HFFc6 (cell line): ENCODE measurements at regions not wholly inside any gene's neighbourhood (a gene's known extent, or its start where the extent isn't known, plus 50 kb on each side); places are given as distances from the start of the nearest gene placed in this dataset.

Experiments
- DNase-seq: peaks from one replicate; pipeline ENCODE4 v3.0.0-alpha.2; 2018
- H3K27ac Mint-ChIP-seq: 2 replicates; pipeline ENCODE4 v1.8.0; 2020; ENCODE audit warnings: mild to moderate bottlenecking, mixed read lengths
- H3K27me3 Mint-ChIP-seq: 2 replicates; pipeline ENCODE4 v1.8.0; 2021; ENCODE audit warnings: mild to moderate bottlenecking, moderate library complexity, mixed read lengths; ENCODE audit not compliant: insufficient read depth
- H3K36me3 Mint-ChIP-seq: 2 replicates; pipeline ENCODE4 v1.8.0; 2021; ENCODE audit warnings: low read depth, mixed read lengths
- H3K4me1 Mint-ChIP-seq: 2 replicates; pipeline ENCODE4 v1.8.0; 2020; ENCODE audit warnings: low read depth, mixed read lengths
- H3K4me3 Mint-ChIP-seq: 2 replicates; pipeline ENCODE4 v1.8.0; 2020; ENCODE audit warnings: mild to moderate bottlenecking, moderate library complexity, mixed read lengths
- H3K9me3 Mint-ChIP-seq: 2 replicates; pipeline ENCODE4 v1.8.0; 2020; ENCODE audit warnings: mild to moderate bottlenecking, mixed read lengths
- TF ChIP-seq, protein P1 (sequence below): fragments of 200-600 bp; sonication (generic); IDR thresholded peaks from 2 replicates; pipeline ENCODE4 v1.5.0; 2021; ENCODE audit warnings: antibody characterized with exemption, mild to moderate bottlenecking

DNA sequence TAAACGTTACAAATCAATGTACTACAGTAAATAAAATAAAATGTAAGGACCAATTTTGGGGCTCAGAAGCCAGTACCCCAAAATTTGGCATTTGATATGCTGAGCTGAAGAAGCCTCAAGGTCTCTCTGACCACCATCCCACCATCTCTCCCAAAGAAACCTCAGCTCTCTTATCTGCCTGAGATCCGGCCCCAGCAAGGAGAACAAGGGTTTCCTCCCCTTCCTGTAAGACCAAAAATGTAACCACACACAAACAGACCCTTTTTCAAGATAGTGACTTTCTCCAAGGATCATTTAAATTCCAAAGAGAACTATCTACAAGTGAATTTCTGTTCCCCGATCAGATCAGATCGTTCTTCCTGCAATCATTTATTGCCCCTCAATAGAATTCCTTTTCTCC lies 68.1 kb upstream of the SLC45A1 start:
- no peaks in the 10 kb centered on the region for H3K36me3 Mint-ChIP-seq
- no peak for DNase-seq
- H3K27ac Mint-ChIP-seq = no peak overlapping the region
- H3K27me3 Mint-ChIP-seq = peaks cover 3% of the 10 kb centered on the region
- no peak overlapping the region for H3K4me3 Mint-ChIP-seq
- H3K4me1 Mint-ChIP-seq = no peaks in the 10 kb centered on the region
- TF ChIP-seq, protein P1, sequence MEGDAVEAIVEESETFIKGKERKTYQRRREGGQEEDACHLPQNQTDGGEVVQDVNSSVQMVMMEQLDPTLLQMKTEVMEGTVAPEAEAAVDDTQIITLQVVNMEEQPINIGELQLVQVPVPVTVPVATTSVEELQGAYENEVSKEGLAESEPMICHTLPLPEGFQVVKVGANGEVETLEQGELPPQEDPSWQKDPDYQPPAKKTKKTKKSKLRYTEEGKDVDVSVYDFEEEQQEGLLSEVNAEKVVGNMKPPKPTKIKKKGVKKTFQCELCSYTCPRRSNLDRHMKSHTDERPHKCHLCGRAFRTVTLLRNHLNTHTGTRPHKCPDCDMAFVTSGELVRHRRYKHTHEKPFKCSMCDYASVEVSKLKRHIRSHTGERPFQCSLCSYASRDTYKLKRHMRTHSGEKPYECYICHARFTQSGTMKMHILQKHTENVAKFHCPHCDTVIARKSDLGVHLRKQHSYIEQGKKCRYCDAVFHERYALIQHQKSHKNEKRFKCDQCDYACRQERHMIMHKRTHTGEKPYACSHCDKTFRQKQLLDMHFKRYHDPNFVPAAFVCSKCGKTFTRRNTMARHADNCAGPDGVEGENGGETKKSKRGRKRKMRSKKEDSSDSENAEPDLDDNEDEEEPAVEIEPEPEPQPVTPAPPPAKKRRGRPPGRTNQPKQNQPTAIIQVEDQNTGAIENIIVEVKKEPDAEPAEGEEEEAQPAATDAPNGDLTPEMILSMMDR = no peak
- H3K9me3 Mint-ChIP-seq = no peaks in the 10 kb centered on the region

DNA sequence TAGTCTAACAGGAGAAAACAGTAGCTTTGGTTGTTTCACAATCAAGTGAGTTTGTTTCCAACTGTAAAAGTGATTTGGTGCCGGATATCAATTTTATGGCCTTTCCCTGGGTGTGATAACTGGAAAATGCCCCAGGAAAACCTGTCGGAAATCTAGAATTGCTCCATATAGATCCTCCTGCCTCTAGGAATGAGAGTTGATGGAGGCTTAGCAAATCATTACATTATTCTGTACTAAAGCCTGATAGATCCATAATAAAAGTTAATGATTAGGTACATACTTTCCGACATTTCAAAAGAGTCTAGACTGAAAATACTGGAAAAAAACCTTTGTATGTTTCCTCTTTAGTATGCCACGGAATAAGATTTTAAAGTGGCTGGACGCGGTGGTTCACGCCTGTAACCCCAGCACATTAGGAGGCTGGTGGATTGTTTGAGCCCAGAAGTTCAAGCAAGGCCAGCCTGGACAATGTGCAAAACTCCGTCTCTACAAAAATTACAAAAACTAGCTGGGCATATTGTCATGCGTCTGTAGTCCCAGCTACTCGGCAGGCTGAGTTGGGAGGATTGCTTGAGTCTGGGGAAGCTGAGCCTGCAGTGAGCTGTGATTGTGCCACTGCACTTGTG lies 70.0 kb upstream of the SLC45A1 start:
- no peak overlapping the region for H3K27ac Mint-ChIP-seq
- H3K4me3 Mint-ChIP-seq = no peak overlapping the region
- H3K4me1 Mint-ChIP-seq = no peaks in the 10 kb centered on the region
- no peaks in the 10 kb centered on the region; the same call in none of the 2 replicates for H3K27me3 Mint-ChIP-seq
- DNase-seq = no peak
- no peaks in the 10 kb centered on the region for H3K9me3 Mint-ChIP-seq
- TF ChIP-seq, protein P1 = no peak
- no peaks in the 10 kb centered on the region for H3K36me3 Mint-ChIP-seq

DNA sequence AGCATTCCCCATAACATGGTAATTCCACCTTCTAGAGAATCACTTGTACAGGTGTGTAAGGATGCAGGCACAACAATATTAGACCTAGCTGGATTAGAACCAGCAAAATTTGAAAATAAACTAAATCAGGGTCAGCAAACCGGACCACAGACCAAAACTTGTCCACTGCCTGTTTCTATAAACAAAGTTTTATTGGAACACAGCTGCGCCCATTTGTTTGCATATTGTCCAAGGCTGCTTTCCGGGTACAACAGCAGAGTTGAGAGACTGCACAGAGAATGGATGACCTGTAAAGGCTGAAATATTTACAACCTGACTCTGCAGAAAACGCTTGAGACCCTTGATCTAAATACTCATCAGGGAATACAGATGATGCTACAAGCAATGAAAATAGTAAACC lies 73.6 kb upstream of the SLC45A1 start:
- Mint-ChIP-seq H3K4me3 (no peak overlapping the region), H3K9me3 (no peaks in the 10 kb centered on the region), H3K27ac (no peak overlapping the region), H3K36me3 (no peaks in the 10 kb centered on the region), H3K27me3 (peaks cover 6% of the 10 kb centered on the region), H3K4me1 (peaks cover 4% of the 10 kb centered on the region)
- TF ChIP-seq, protein P1 = no peak
- DNase-seq = no peak

DNA sequence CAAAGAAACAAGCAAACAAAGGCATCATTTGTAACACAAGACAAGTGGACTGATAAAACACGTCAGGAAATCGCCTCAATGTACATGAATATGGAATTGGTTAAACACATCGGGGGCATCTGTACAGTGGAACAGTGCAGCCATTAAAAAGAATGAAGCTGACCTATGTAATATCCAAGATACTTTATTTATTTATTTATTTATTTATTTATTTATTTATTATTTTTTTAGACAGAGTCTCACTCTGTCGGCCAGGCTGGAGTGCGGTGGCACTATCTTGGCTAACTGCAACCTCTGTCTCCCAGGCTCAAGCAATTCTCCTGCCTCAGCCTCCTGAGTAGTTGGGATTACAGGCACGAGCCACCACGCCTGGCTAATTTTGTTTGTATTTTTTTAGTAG lies 75.4 kb upstream of the SLC45A1 start:
- H3K4me3 Mint-ChIP-seq = no peak overlapping the region
- H3K9me3 Mint-ChIP-seq = no peaks in the 10 kb centered on the region

DNA sequence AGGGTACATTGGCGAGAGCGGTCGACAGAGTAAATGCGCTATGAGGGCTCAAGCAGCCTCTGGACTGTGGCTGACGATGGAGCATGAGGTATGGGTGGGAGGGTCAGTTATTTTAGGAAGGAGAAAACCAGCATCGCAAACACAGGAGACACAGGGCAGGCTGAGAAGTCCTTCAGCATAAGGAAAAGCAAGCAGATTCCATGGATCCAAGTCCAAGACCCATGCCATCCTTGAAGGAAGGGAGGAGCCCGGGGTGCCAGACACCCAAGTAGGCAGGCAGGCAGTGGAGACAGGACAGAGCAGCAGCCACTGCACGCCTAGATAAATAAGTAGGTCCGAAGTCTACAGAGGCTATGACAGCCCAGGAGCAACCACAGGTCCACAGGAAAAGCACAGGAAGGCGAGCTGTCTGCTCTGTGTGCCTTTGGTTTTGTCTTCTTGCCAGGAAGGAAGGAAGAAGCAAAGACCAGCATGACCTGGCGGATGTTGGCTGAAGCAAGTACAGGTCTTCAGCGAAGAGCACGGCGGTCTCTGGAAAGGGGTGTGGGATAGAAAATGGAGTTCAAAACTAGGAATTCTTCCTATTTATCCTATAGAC lies 76.4 kb upstream of the SLC45A1 start:
- no peak for DNase-seq
- Mint-ChIP-seq H3K27me3 (peaks cover 6% of the 10 kb centered on the region), H3K9me3 (no peaks in the 10 kb centered on the region), H3K4me1 (peaks cover 26% of the 10 kb centered on the region), H3K27ac (no peak overlapping the region), H3K36me3 (no peaks in the 10 kb centered on the region), H3K4me3 (no peak overlapping the region)
- TF ChIP-seq, protein P1 = no peak

More for the DNA sequence above, 75.4 kb upstream of the SLC45A1 start:
- H3K4me1 Mint-ChIP-seq = peaks cover 22% of the 10 kb centered on the region
- no peak for DNase-seq
- H3K27ac Mint-ChIP-seq = no peak overlapping the region
- H3K36me3 Mint-ChIP-seq = no peaks in the 10 kb centered on the region
- TF ChIP-seq, protein P1 = no peak
- peaks cover 6% of the 10 kb centered on the region for H3K27me3 Mint-ChIP-seq
